Ishikawa (cell line): ENCODE measurements at regions not wholly inside any gene's neighbourhood (a gene's known extent, or its start where the extent isn't known, plus 50 kb on each side); places are given as distances from the start of the nearest gene placed in this dataset.

Source experiments
- CEBPB ChIP-seq: IDR thresholded peaks from 2 replicates; pipeline ENCODE4 v1.6.1; 2012
- CREB1 ChIP-seq: IDR thresholded peaks from 2 replicates; pipeline ENCODE4 v1.6.1; 2012; ENCODE audit warnings: low read depth
- EP300 ChIP-seq: IDR thresholded peaks from 2 replicates; pipeline ENCODE4 v1.6.1; 2012; ENCODE audit warnings: borderline replicate concordance
- FOXM1 ChIP-seq: IDR thresholded peaks from 2 replicates; pipeline ENCODE4 v1.6.1; 2012; ENCODE audit warnings: low read depth, borderline replicate concordance
- NFIC ChIP-seq: IDR thresholded peaks from 2 replicates; pipeline ENCODE4 v1.6.1; 2012
- RAD21 ChIP-seq: IDR thresholded peaks from 2 replicates; pipeline ENCODE4 v1.6.1; 2012; ENCODE audit warnings: low read depth
- TAF1 ChIP-seq: IDR thresholded peaks from 2 replicates; pipeline ENCODE4 v1.6.1; 2012; ENCODE audit warnings: low read depth, mild to moderate bottlenecking
- TCF12 ChIP-seq: IDR thresholded peaks from 2 replicates; pipeline ENCODE4 v1.6.1; 2012; ENCODE audit warnings: low read depth
- YY1 ChIP-seq: IDR thresholded peaks from 2 replicates; pipeline ENCODE4 v1.6.1; 2012; ENCODE audit warnings: low read depth
- ZBTB7A ChIP-seq: IDR thresholded peaks from 2 replicates; pipeline ENCODE4 v1.6.1; 2012; ENCODE audit warnings: low read depth
- TF ChIP-seq, protein P1 (sequence below): IDR thresholded peaks from 2 replicates; pipeline ENCODE4 v1.6.1; 2012
- TF ChIP-seq, protein P2 (sequence below): IDR thresholded peaks from 2 replicates; pipeline ENCODE4 v1.6.1; 2012; ENCODE audit warnings: low read depth, mild to moderate bottlenecking
- TF ChIP-seq, protein P3 (sequence below): IDR thresholded peaks from 2 replicates; pipeline ENCODE4 v1.6.1; 2012

DNA sequence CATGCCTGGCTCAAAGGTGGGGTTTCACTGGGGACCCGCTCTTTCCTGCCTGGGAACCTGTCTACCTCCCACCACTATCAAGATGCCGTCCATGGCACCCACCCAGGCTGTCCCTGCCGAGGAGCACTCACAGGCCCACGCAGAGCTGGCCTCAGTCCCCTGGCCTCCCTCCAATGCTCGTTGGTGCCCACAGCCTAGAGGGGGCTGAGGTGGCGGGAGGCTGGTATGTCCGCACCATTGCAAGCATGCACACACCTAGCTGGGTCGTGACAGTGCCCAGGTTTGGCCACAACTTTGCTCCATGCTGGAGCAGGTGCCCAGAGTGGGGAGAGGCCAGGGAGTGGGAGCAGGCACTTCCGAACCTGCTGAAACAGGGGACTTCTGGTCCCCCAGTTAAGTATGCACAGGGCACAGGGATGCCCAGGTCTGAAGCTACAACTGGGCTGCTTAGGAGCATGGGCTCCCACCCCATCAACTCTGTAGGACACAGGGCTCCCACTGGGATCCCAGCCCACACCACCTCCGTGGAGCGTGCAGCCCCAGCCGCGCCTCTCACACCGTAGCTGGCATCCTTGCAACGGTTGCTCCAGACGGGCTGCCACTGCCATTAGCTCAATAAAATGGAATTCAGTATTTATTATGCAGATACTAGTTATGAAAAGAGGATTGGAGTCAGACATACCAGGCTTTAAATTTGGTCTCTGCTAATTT is 1376.1 kb upstream of the TENM3 start:
- TF ChIP-seq EP300 (no peak), ZBTB7A (no peak), TCF12 (no peak), RAD21 (no peak), CREB1 (no peak), CEBPB (no peak), TAF1 (no peak), YY1 (no peak), FOXM1 (no peak), NFIC (no peak)
- TF ChIP-seq, protein P1, sequence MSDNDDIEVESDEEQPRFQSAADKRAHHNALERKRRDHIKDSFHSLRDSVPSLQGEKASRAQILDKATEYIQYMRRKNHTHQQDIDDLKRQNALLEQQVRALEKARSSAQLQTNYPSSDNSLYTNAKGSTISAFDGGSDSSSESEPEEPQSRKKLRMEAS: no peak
- TF ChIP-seq, protein P2, sequence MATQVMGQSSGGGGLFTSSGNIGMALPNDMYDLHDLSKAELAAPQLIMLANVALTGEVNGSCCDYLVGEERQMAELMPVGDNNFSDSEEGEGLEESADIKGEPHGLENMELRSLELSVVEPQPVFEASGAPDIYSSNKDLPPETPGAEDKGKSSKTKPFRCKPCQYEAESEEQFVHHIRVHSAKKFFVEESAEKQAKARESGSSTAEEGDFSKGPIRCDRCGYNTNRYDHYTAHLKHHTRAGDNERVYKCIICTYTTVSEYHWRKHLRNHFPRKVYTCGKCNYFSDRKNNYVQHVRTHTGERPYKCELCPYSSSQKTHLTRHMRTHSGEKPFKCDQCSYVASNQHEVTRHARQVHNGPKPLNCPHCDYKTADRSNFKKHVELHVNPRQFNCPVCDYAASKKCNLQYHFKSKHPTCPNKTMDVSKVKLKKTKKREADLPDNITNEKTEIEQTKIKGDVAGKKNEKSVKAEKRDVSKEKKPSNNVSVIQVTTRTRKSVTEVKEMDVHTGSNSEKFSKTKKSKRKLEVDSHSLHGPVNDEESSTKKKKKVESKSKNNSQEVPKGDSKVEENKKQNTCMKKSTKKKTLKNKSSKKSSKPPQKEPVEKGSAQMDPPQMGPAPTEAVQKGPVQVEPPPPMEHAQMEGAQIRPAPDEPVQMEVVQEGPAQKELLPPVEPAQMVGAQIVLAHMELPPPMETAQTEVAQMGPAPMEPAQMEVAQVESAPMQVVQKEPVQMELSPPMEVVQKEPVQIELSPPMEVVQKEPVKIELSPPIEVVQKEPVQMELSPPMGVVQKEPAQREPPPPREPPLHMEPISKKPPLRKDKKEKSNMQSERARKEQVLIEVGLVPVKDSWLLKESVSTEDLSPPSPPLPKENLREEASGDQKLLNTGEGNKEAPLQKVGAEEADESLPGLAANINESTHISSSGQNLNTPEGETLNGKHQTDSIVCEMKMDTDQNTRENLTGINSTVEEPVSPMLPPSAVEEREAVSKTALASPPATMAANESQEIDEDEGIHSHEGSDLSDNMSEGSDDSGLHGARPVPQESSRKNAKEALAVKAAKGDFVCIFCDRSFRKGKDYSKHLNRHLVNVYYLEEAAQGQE: no peak
- TF ChIP-seq, protein P3, sequence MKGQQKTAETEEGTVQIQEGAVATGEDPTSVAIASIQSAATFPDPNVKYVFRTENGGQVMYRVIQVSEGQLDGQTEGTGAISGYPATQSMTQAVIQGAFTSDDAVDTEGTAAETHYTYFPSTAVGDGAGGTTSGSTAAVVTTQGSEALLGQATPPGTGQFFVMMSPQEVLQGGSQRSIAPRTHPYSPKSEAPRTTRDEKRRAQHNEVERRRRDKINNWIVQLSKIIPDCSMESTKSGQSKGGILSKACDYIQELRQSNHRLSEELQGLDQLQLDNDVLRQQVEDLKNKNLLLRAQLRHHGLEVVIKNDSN: no peak
